Endodermal cell (in vitro differentiated cells): ENCODE measurements at regions not wholly inside any gene's neighbourhood (a gene's known extent, or its start where the extent isn't known, plus 50 kb on each side); places are given as distances from the start of the nearest gene placed in this dataset.

ENCODE experiments used
- DNase-seq: peaks from one replicate; pipeline ENCODE4 v3.0.0-alpha.2; 2017
- H3K27ac ChIP-seq: 2 replicates; pipeline ENCODE4 v1.5.1; 2013; ENCODE audit warnings: mild to moderate bottlenecking, low read depth, low read length, moderate library complexity
- H3K27me3 ChIP-seq: 2 replicates; pipeline ENCODE4 v1.6.1; 2013; ENCODE audit warnings: mild to moderate bottlenecking, low read length, moderate library complexity; ENCODE audit not compliant: insufficient read depth, control insufficient read depth, poor library complexity, severe bottlenecking
- H3K36me3 ChIP-seq: 2 replicates; pipeline ENCODE4 v1.7.0; 2013; ENCODE audit warnings: mild to moderate bottlenecking, low read length, moderate library complexity; ENCODE audit not compliant: control insufficient read depth, insufficient read depth
- H3K4me1 ChIP-seq: one replicate; pipeline ENCODE4 v1.7.0; 2013; ENCODE audit warnings: low read length; ENCODE audit not compliant: control insufficient read depth, insufficient read depth
- H3K4me3 ChIP-seq: 2 replicates; pipeline ENCODE4 v1.5.1; 2013; ENCODE audit warnings: mild to moderate bottlenecking, low read length, moderate library complexity
- H3K9ac ChIP-seq: 2 replicates; pipeline ENCODE4 v1.6.1; 2013; ENCODE audit warnings: mild to moderate bottlenecking, low read length, moderate library complexity; ENCODE audit not compliant: poor library complexity, severe bottlenecking; ENCODE audit errors: extremely low read depth
- H3K9me3 ChIP-seq: 2 replicates; pipeline ENCODE4 v1.6.1; 2013; ENCODE audit warnings: mild to moderate bottlenecking, low read length, moderate library complexity; ENCODE audit not compliant: control insufficient read depth
- H3K27ac Mint-ChIP-seq: 2 replicates; pipeline ENCODE4 v1.8.0; 2020; ENCODE audit warnings: mixed read lengths
- H3K27me3 Mint-ChIP-seq: 2 replicates; pipeline ENCODE4 v1.8.0; 2021; ENCODE audit warnings: mild to moderate bottlenecking, mixed read lengths; ENCODE audit not compliant: insufficient read depth
- H3K36me3 Mint-ChIP-seq: 2 replicates; pipeline ENCODE4 v1.8.0; 2020; ENCODE audit warnings: low read depth, mixed read lengths
- H3K4me1 Mint-ChIP-seq: 2 replicates; pipeline ENCODE4 v1.8.0; 2020; ENCODE audit warnings: mixed read lengths
- H3K4me3 Mint-ChIP-seq: 2 replicates; pipeline ENCODE4 v1.8.0; 2020; ENCODE audit warnings: mild to moderate bottlenecking, moderate library complexity, mixed read lengths
- H3K9me3 Mint-ChIP-seq: 2 replicates; pipeline ENCODE4 v1.8.0; 2020; ENCODE audit warnings: mild to moderate bottlenecking, mixed read lengths
- CTCF ChIP-seq: fragments of 200-600 bp; sonication (generic); conservative IDR thresholded peaks from 2 replicates; pipeline ENCODE4 v1.5.0; 2021; ENCODE audit warnings: antibody characterized with exemption, mild to moderate bottlenecking
- WGBS, 2 experiments: methylation state at CpG; one replicate each; pipeline versions ENCODE4 v1.1.5 to v1.1.7; 2013; ENCODE audit warnings: missing lambda C conversion rate in 2 of 2, mixed read lengths in 1 of 2; ENCODE audit not compliant: insufficient coverage in 1 of 2, insufficient read length in 1 of 2; 5-methylcytosine and 5-hydroxymethylcytosine counted together

GRCh38 chr14:82878951-82879350 is 1345.3 kb upstream of the SEL1L start:
- Mint-ChIP-seq H3K4me3 (no peak overlapping the region), H3K4me1 (no peaks in the 10 kb centered on the region), H3K27ac (no peak overlapping the region), H3K27me3 (no peaks in the 10 kb centered on the region), H3K9me3 (no peaks in the 10 kb centered on the region), H3K36me3 (no peaks in the 10 kb centered on the region)
- Histone ChIP-seq H3K36me3 (no peaks in the 10 kb centered on the region), H3K27ac (no peak overlapping the region), H3K9ac (no peak overlapping the region), H3K27me3 (no peaks in the 10 kb centered on the region), H3K4me1 (no peaks in the 10 kb centered on the region), H3K4me3 (no peak overlapping the region), H3K9me3 (peaks cover 4% of the 10 kb centered on the region)
- WGBS, 2 experiments = 91 to 94% methylated on average over 3 of the region's 3 CpGs
- DNase-seq = no peak
- TF ChIP-seq CTCF = no peak

- no peaks in the 10 kb centered on the region for H3K36me3 ChIP-seq
- 94 to 98% methylated on average over 4 of the region's 5 CpGs for WGBS, 2 experiments
- no peak for TF ChIP-seq CTCF
- no peaks in the 10 kb centered on the region for H3K27me3 ChIP-seq
- H3K27ac ChIP-seq = no peak overlapping the region
- Mint-ChIP-seq H3K36me3 (no peaks in the 10 kb centered on the region), H3K4me3 (no peak overlapping the region), H3K4me1 (no peaks in the 10 kb centered on the region), H3K27ac (no peak overlapping the region), H3K9me3 (no peaks in the 10 kb centered on the region), H3K27me3 (no peaks in the 10 kb centered on the region)
- no peak for DNase-seq
- H3K4me1 ChIP-seq = no peaks in the 10 kb centered on the region
- H3K9ac ChIP-seq = no peak overlapping the region
- peaks cover 4% of the 10 kb centered on the region for H3K9me3 ChIP-seq
- no peak overlapping the region for H3K4me3 ChIP-seq
Measured at GRCh38 chr14:82879949-82880535, 1346.4 kb upstream of the SEL1L start.

GRCh38 chr14:82886670-82887069 is 1353.0 kb upstream of the SEL1L start:
- no peak for TF ChIP-seq CTCF
- Histone ChIP-seq H3K9me3 (peaks cover 4% of the 10 kb centered on the region), H3K27me3 (no peaks in the 10 kb centered on the region), H3K4me3 (no peak overlapping the region), H3K36me3 (no peaks in the 10 kb centered on the region), H3K27ac (no peak overlapping the region), H3K9ac (no peak overlapping the region), H3K4me1 (no peaks in the 10 kb centered on the region)
- Mint-ChIP-seq H3K36me3 (no peaks in the 10 kb centered on the region), H3K27me3 (no peaks in the 10 kb centered on the region), H3K27ac (no peak overlapping the region), H3K4me1 (no peaks in the 10 kb centered on the region), H3K9me3 (no peaks in the 10 kb centered on the region), H3K4me3 (no peak overlapping the region)
- 94% methylated on average over 1 of the region's 1 CpG; no CpG with 5 or more reads in 1 of the 2 experiments for WGBS, 2 experiments
- DNase-seq = no peak
